ENCODE measurements at regions not wholly inside any gene's neighbourhood (a gene's known extent, or its start where the extent isn't known, plus 50 kb on each side); places are given as distances from the start of the nearest gene placed in this dataset.

GRCh38 chr13:75161804-75162203 lies 320.2 kb downstream of the TBC1D4 start:
- BruUV-seq (replicated peaks), result no TSS peak
- no peak for FAIRE-seq
- CTCF ChIA-PET, result no interaction called here

More at GRCh38 chr13:75161804-75162203, 320.2 kb downstream of the TBC1D4 start:
- ChIA-PET SMC1A (ENCODE audit: uncharacterized antibody, unreplicated experiment) (no interaction called here), RAD21 (ENCODE audit: unreplicated experiment) (no interaction called here), POLR2A (no interaction called here)
- intact Hi-C loops (cut with micrococcal nuclease; ENCODE audit: unreplicated experiment) (no loop called here), in situ Hi-C loops (cut with MboI) (no loop called here)
- no peak for ATAC-seq
- Histone ChIP-seq H3K9me3 (replicated peaks; ENCODE audit: control insufficient read depth, insufficient read depth, low read length) (no peaks in the 10 kb centered on the region), H2AFZ (ENCODE audit: control insufficient read depth, low read depth, low read length) (no peak overlapping the region), H3K9ac (ENCODE audit: control insufficient read depth, insufficient read depth, low read length) (no peak overlapping the region), H4K20me1 (ENCODE audit: control insufficient read depth, insufficient read depth) (no peaks in the 10 kb centered on the region), H3K36me3 (ENCODE audit: control insufficient read depth in 2 of 2, insufficient read depth in 2 of 2, low read length in 1 of 2) (no peaks in the 10 kb centered on the region), H3K27me3 (replicated peaks in 1 of 2; ENCODE audit: control insufficient read depth in 2 of 2, insufficient read depth in 2 of 2, low read length in 1 of 2) (no peaks in the 10 kb centered on the region; a peak in 1 of 4 replicates), H3K4me3 (no peak overlapping the region), H3K79me2 (ENCODE audit: control insufficient read depth, insufficient read depth, low read length) (no peaks in the 10 kb centered on the region), H3K4me2 (ENCODE audit: control insufficient read depth, insufficient read depth) (no peak overlapping the region), H3K27ac (ENCODE audit: control insufficient read depth, insufficient read depth) (no peak overlapping the region), H3K4me1 (ENCODE audit: control insufficient read depth, insufficient read depth, low read length) (no peaks in the 10 kb centered on the region)
- no peak for DNase-seq (ENCODE audit: low read depth, low spot score)
- no peak for TF ChIP-seq HCFC1 (IDR thresholded peaks at IDR 0.05; ENCODE audit: low read length)
- no peak for TF ChIP-seq YY1 (IDR thresholded peaks at IDR 0.05; ENCODE audit: low read depth, low read length)
- no peak for TF ChIP-seq SUPT20H (IDR thresholded peaks at IDR 0.05; ENCODE audit: borderline replicate concordance, control insufficient read depth, low read depth, low read length)
- TF ChIP-seq NFYA (IDR thresholded peaks at IDR 0.05; ENCODE audit: borderline replicate concordance, low read depth, low read length), result no peak
- TF ChIP-seq SRF (IDR thresholded peaks at IDR 0.05; ENCODE audit: low read depth in 2 of 2, low read length in 2 of 2), result no peak
- TF ChIP-seq ZNF207 (IDR thresholded peaks at IDR 0.05; ENCODE audit: borderline replicate concordance), result no peak
- TF ChIP-seq NBN (IDR thresholded peaks at IDR 0.05), result no peak
- TF ChIP-seq NR2F1 (conservative IDR thresholded peaks at IDR 0.05), result no peak
- no peak for TF ChIP-seq MEF2B (IDR thresholded peaks at IDR 0.05; ENCODE audit: partially characterized antibody, poor library complexity, severe bottlenecking)
- TF ChIP-seq SREBF1 (IDR thresholded peaks at IDR 0.05; ENCODE audit: low read length), result no peak
- no peak for TF ChIP-seq RB1 (IDR thresholded peaks at IDR 0.05; ENCODE audit: borderline replicate concordance)
- TF ChIP-seq IRF5 (IDR thresholded peaks at IDR 0.05; ENCODE audit: borderline replicate concordance), result no peak
- TF ChIP-seq FOXM1 (IDR thresholded peaks at IDR 0.05; ENCODE audit: low read depth, low read length), result no peak
- TF ChIP-seq CUX1 (IDR thresholded peaks at IDR 0.05; ENCODE audit: insufficient replicate concordance, low read depth, low read length), result no peak
- no peak for TF ChIP-seq SIX5 (IDR thresholded peaks at IDR 0.05; ENCODE audit: low read depth, low read length, severe bottlenecking)
- 35% methylated on average over 8 of the region's 8 CpGs for WGBS (ENCODE audit: insufficient coverage, insufficient replicate concordance, low lambda C conversion rate, missing lambda C conversion rate)
